Osteoblast (primary cell): ENCODE measurements at regions not wholly inside any gene's neighbourhood (a gene's known extent, or its start where the extent isn't known, plus 50 kb on each side); places are given as distances from the start of the nearest gene placed in this dataset.
"Not testable (repeated sequence)": the region's sequence is repeated elsewhere in the genome, so short reads cannot be mapped to it uniquely, and the experiment has no call there.

Source experiments
- DNase-seq: peaks from one replicate; pipeline ENCODE4 v3.0.0; 2011; ENCODE audit warnings: low spot score, mixed read lengths; ENCODE audit not compliant: insufficient read length; ENCODE audit errors: missing footprints
- H2AFZ ChIP-seq: 2 replicates; pipeline ENCODE4 v1.6.0; 2011; ENCODE audit warnings: mild to moderate bottlenecking, low read length
- H3K27ac ChIP-seq: 2 replicates; pipeline ENCODE4 v1.5.1; 2011; ENCODE audit warnings: mild to moderate bottlenecking, low read depth, low read length, moderate library complexity
- H3K27me3 ChIP-seq: 2 replicates; pipeline ENCODE4 v1.6.0; 2012; ENCODE audit warnings: mild to moderate bottlenecking, control low read depth, inconsistent platforms, low read length, moderate library complexity; ENCODE audit not compliant: insufficient read depth
- H3K36me3 ChIP-seq: 2 replicates; pipeline ENCODE4 v1.5.1; 2011; ENCODE audit warnings: mild to moderate bottlenecking, low read length, control low read depth, moderate library complexity; ENCODE audit not compliant: insufficient read depth
- H3K4me1 ChIP-seq: 2 replicates; pipeline ENCODE4 v1.5.1; 2011; ENCODE audit warnings: mild to moderate bottlenecking, low read length, control low read depth, moderate library complexity; ENCODE audit not compliant: insufficient read depth
- H3K4me2 ChIP-seq: 2 replicates; pipeline ENCODE4 v1.6.0; 2011; ENCODE audit warnings: mild to moderate bottlenecking, low read length; ENCODE audit not compliant: insufficient read depth
- H3K4me3 ChIP-seq: fragments of 200-600 bp; sonication (generic); 3 replicates; pipeline ENCODE4 v1.5.1; 2012; ENCODE audit warnings: mild to moderate bottlenecking, low read length, inconsistent platforms; ENCODE audit not compliant: insufficient read depth
- H3K79me2 ChIP-seq: 2 replicates; pipeline ENCODE4 v1.6.0; 2012; ENCODE audit warnings: mild to moderate bottlenecking, low read length, control low read depth, inconsistent platforms; ENCODE audit not compliant: insufficient read depth
- H3K9me3 ChIP-seq: 2 replicates; pipeline ENCODE4 v1.5.1; 2011; ENCODE audit warnings: low read depth, low read length, control low read depth
- H4K20me1 ChIP-seq: 2 replicates; pipeline ENCODE4 v1.6.0; 2012; ENCODE audit warnings: mild to moderate bottlenecking, low read length, control low read depth; ENCODE audit not compliant: insufficient read depth
- CTCF ChIP-seq: IDR thresholded peaks from 2 replicates; pipeline ENCODE4 v1.5.1; 2011; ENCODE audit warnings: mild to moderate bottlenecking, low read depth, low read length, moderate library complexity; ENCODE audit errors: extremely low read depth

DNA sequence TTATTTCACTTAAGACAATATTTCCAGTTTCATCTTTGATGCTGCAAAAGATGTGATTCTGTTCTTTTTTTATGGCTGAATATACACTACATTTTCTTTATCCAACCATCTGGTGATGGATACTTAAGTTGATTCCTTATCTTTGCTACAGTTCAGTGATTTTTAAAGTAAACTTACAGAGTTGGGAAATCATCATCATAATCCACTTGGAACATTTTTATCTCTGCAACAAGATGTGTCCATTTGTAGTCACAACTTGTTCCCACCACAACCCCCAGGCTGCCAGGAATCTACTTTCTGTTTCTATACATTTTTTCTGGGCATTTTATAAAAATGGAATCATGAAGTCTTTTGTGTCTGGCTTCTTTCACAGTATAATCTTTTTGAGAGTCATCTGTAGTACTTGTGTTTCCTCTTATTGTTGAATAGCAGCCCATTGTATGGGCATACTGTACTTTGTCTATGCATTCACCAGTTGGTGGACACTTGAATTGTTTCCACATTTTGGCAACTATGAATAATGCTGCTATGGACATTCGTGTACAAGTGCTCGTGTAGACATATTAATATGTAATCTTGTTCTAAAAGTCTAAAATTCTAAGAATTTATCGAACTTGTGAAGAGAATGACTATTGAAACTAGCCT, 212.5 kb upstream of the DDHD1 start:
- H3K4me1 ChIP-seq, result peaks cover 36% of the 10 kb centered on the region
- no peak overlapping the region for H3K4me3 ChIP-seq
- H3K27ac ChIP-seq, result no peak overlapping the region
- no peaks in the 10 kb centered on the region for H3K27me3 ChIP-seq
- no peaks in the 10 kb centered on the region for H3K79me2 ChIP-seq
- H4K20me1 ChIP-seq, result no peaks in the 10 kb centered on the region
- DNase-seq, result no peak
- H3K36me3 ChIP-seq, result no peaks in the 10 kb centered on the region
- H2AFZ ChIP-seq, result no peak overlapping the region
- no peak overlapping the region for H3K4me2 ChIP-seq
- no peak for TF ChIP-seq CTCF
- no peaks in the 10 kb centered on the region for H3K9me3 ChIP-seq

- not testable (repeated sequence) for H3K36me3 ChIP-seq, H3K27ac ChIP-seq, H3K9me3 ChIP-seq, H3K4me2 ChIP-seq, H3K79me2 ChIP-seq, H3K27me3 ChIP-seq, H4K20me1 ChIP-seq, H3K4me3 ChIP-seq, H2AFZ ChIP-seq, DNase-seq
- peaks cover 15% of the 10 kb centered on the region for H3K4me1 ChIP-seq
Observed at GRCh38 chr14:53362916-53363315, 209.8 kb upstream of the DDHD1 start.

- no peak for DNase-seq
- Histone ChIP-seq H3K9me3 (no peaks in the 10 kb centered on the region), H3K4me2 (no peak overlapping the region), H3K36me3 (no peaks in the 10 kb centered on the region), H2AFZ (no peak overlapping the region), H3K79me2 (no peaks in the 10 kb centered on the region), H3K4me3 (no peak overlapping the region), H3K4me1 (no peaks in the 10 kb centered on the region), H3K27ac (no peak overlapping the region), H4K20me1 (no peaks in the 10 kb centered on the region), H3K27me3 (no peaks in the 10 kb centered on the region)
- no peak for TF ChIP-seq CTCF
Observed at GRCh38 chr14:53360829-53361228, 207.7 kb upstream of the DDHD1 start.

DNA sequence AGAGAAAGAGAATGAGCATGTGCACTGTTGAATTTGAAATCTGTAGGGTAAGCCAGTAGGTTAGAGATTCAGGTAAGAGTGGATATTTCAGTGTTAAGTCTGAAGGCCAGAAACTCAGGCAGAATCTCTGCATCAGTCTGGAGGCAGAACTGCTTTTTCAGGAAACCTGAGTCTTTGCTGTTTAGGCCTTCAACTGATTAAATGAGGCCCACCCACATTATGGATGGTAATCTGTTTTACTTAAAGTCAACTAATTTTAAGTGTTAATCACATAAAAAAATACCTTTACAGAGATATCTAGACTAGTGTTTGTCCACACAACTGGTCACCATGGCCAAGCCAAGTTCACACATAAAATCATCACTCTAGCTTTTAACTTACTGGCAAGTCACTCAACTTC, 205.0 kb upstream of the DDHD1 start:
- H3K4me2 ChIP-seq, result no peak overlapping the region
- H3K79me2 ChIP-seq, result no peaks in the 10 kb centered on the region
- H4K20me1 ChIP-seq, result no peaks in the 10 kb centered on the region
- no peak for DNase-seq
- no peak for TF ChIP-seq CTCF
- H3K4me1 ChIP-seq, result peaks cover 6% of the 10 kb centered on the region
- no peak overlapping the region for H2AFZ ChIP-seq
- no peak overlapping the region for H3K4me3 ChIP-seq
- no peaks in the 10 kb centered on the region for H3K36me3 ChIP-seq
- no peak overlapping the region for H3K27ac ChIP-seq
- no peaks in the 10 kb centered on the region for H3K9me3 ChIP-seq
- no peaks in the 10 kb centered on the region for H3K27me3 ChIP-seq
